K562 (cell line): ENCODE measurements at regions not wholly inside any gene's neighbourhood (a gene's known extent, or its start where the extent isn't known, plus 50 kb on each side); places are given as distances from the start of the nearest gene placed in this dataset.

Source experiments
- CBX2 ChIP-seq: fragments of 200-600 bp; sonication (generic); IDR thresholded peaks from one replicate; pipeline ENCODE4 v1.6.1; 2012; ENCODE audit warnings: mild to moderate bottlenecking, low read length, inconsistent platforms; ENCODE audit not compliant: insufficient read depth, poor library complexity, severe bottlenecking
- MTF1 ChIP-seq: fragments of 250-450 bp; sonication (Bioruptor Pico); IDR thresholded peaks from 2 replicates; pipeline ENCODE4 v1.9.0; 2021; ENCODE audit warnings: moderate library complexity, mild to moderate bottlenecking, inconsistent platforms, borderline replicate concordance
- SNRNP70 ChIP-seq: fragments of 200-400 bp; formaldehyde crosslinking; optimal IDR thresholded peaks from 2 replicates; pipeline ENCODE3; 2017; ENCODE audit warnings: low read depth, low read length
- ZC3H11A ChIP-seq: IDR thresholded peaks from 2 replicates; pipeline ENCODE4 v1.6.1; 2012; ENCODE audit warnings: low read depth, low read length, improper control_type of control experiment
- ZNF3 ChIP-seq: fragments of 250-450 bp; sonication (Bioruptor Pico); IDR thresholded peaks from 2 replicates; pipeline ENCODE4 v1.5.0; 2021; ENCODE audit warnings: mild to moderate bottlenecking, moderate library complexity
- ZNF717 ChIP-seq: fragments of 250-450 bp; sonication (Bioruptor Pico); IDR thresholded peaks from 2 replicates; pipeline ENCODE4 v1.5.0; 2021
- TF ChIP-seq, protein P1 (sequence below), 2 experiments: fragments of 450-650 bp; formaldehyde crosslinking in 1 of 2; IDR thresholded peaks; 2 replicates each; pipeline versions ENCODE4 v1.4.0 to v1.6.1; 2014 to 2020; ENCODE audit warnings: mild to moderate bottlenecking in 2 of 2, borderline replicate concordance in 1 of 2, low read depth in 1 of 2
- TF ChIP-seq, protein P2 (sequence below): fragments of 450-650 bp; conservative IDR thresholded peaks from 2 replicates; pipeline ENCODE4 v1.6.1; 2016; ENCODE audit warnings: missing genetic modification characterization, low read depth, mild to moderate bottlenecking, control low read depth, missing compliant biosample characterization
- TF ChIP-seq, protein P3 (sequence below): fragments of 450-650 bp; formaldehyde crosslinking; IDR thresholded peaks from 2 replicates; pipeline ENCODE4 v1.4.0; 2020; ENCODE audit warnings: mild to moderate bottlenecking, moderate library complexity
- TF ChIP-seq, protein P4 (sequence below), 3 experiments: fragments of 200-800 bp in 1 of 3; sonication (Bioruptor generic) in 1 of 3; sonication (generic) in 1 of 3; formaldehyde crosslinking in 1 of 3; IDR thresholded peaks; 2 replicates each; pipeline versions ENCODE4 v1.6.1 to v1.8.0; 2016 to 2022; ENCODE audit warnings: mild to moderate bottlenecking in 2 of 3, missing compliant biosample characterization in 2 of 3, missing genetic modification characterization in 2 of 3, missing genetic modification reagents in 1 of 3

DNA sequence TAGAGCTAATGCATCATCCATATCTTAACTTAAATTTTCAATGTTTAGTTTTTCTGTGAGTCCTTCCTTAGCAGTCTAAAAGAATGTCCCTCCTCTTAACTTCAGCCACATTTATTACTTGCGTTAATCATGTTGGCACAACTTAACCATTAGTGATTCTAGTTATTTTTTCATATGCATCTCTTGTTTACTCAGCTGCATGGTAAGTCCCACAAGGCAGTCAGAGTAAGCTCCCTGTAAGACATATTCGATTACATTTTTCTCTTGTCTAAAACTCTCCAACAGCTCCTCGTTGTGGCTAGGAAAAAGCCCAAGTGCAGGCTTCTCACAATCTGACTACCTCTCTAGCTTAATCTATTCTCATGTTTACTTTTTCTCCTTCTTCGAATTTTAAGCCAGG, 2045.3 kb upstream of the PIK3C3 start (continued):
- TF ChIP-seq, protein P1, sequence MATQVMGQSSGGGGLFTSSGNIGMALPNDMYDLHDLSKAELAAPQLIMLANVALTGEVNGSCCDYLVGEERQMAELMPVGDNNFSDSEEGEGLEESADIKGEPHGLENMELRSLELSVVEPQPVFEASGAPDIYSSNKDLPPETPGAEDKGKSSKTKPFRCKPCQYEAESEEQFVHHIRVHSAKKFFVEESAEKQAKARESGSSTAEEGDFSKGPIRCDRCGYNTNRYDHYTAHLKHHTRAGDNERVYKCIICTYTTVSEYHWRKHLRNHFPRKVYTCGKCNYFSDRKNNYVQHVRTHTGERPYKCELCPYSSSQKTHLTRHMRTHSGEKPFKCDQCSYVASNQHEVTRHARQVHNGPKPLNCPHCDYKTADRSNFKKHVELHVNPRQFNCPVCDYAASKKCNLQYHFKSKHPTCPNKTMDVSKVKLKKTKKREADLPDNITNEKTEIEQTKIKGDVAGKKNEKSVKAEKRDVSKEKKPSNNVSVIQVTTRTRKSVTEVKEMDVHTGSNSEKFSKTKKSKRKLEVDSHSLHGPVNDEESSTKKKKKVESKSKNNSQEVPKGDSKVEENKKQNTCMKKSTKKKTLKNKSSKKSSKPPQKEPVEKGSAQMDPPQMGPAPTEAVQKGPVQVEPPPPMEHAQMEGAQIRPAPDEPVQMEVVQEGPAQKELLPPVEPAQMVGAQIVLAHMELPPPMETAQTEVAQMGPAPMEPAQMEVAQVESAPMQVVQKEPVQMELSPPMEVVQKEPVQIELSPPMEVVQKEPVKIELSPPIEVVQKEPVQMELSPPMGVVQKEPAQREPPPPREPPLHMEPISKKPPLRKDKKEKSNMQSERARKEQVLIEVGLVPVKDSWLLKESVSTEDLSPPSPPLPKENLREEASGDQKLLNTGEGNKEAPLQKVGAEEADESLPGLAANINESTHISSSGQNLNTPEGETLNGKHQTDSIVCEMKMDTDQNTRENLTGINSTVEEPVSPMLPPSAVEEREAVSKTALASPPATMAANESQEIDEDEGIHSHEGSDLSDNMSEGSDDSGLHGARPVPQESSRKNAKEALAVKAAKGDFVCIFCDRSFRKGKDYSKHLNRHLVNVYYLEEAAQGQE (IDR thresholded peaks at IDR 0.05; ENCODE audit: borderline replicate concordance) = no peak
- TF ChIP-seq, protein P1 (CRISPR knock-in tag; IDR thresholded peaks at IDR 0.05; ENCODE audit: low read depth) = no peak
- no peak for TF ChIP-seq SNRNP70
- no peak for TF ChIP-seq ZNF3
- no peak for TF ChIP-seq ZNF717 (CRISPR knock-in tag)
- TF ChIP-seq ZC3H11A = no peak
- TF ChIP-seq, protein P2, sequence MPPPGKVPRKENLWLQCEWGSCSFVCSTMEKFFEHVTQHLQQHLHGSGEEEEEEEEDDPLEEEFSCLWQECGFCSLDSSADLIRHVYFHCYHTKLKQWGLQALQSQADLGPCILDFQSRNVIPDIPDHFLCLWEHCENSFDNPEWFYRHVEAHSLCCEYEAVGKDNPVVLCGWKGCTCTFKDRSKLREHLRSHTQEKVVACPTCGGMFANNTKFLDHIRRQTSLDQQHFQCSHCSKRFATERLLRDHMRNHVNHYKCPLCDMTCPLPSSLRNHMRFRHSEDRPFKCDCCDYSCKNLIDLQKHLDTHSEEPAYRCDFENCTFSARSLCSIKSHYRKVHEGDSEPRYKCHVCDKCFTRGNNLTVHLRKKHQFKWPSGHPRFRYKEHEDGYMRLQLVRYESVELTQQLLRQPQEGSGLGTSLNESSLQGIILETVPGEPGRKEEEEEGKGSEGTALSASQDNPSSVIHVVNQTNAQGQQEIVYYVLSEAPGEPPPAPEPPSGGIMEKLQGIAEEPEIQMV (tag) = no peak
- TF ChIP-seq MTF1 (CRISPR knock-in tag) = no peak
- TF ChIP-seq CBX2 = no peak
- TF ChIP-seq, protein P3, sequence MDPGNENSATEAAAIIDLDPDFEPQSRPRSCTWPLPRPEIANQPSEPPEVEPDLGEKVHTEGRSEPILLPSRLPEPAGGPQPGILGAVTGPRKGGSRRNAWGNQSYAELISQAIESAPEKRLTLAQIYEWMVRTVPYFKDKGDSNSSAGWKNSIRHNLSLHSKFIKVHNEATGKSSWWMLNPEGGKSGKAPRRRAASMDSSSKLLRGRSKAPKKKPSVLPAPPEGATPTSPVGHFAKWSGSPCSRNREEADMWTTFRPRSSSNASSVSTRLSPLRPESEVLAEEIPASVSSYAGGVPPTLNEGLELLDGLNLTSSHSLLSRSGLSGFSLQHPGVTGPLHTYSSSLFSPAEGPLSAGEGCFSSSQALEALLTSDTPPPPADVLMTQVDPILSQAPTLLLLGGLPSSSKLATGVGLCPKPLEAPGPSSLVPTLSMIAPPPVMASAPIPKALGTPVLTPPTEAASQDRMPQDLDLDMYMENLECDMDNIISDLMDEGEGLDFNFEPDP = no peak
- TF ChIP-seq, protein P4, sequence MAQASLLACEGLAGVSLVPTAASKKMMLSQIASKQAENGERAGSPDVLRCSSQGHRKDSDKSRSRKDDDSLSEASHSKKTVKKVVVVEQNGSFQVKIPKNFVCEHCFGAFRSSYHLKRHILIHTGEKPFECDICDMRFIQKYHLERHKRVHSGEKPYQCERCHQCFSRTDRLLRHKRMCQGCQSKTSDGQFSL (CRISPR knock-in tag; IDR thresholded peaks at IDR 0.05) = no peak
- TF ChIP-seq, protein P4 (tag; IDR thresholded peaks at IDR 0.05) = no peak
- TF ChIP-seq, all 486 proteins: peak for 0
